A549 (cell line): ENCODE measurements at regions not wholly inside any gene's neighbourhood (a gene's known extent, or its start where the extent isn't known, plus 50 kb on each side); places are given as distances from the start of the nearest gene placed in this dataset.
"Not testable (repeated sequence)": the region's sequence is repeated elsewhere in the genome, so short reads cannot be mapped to it uniquely, and the experiment has no call there.

Source experiments
- ATAC-seq, 2 experiments: fragments of 200-7000 bp in 1 of 2; fragments of >200 bp in 1 of 2; cut with Nextera tagmentation in 1 of 2; cut with Tn5 transposase in 1 of 2; 3 replicates each; pipeline versions ENCODE4 v1.8.0 to v1.9.1; 2018 to 2020; ENCODE audit warnings: mild to moderate bottlenecking in 1 of 2, moderate library complexity in 1 of 2
- CTCF ChIA-PET: fragments of 300-600 bp; sonication (Branson Sonifier 250); formaldehyde crosslinking; extraction: SDS; loops from one replicate; lab custom pipeline; 2021; ENCODE audit warnings: antibody characterized with exemption, inconsistent platforms; lab: Yijun Ruan, JAX
- POLR2A ChIA-PET: fragments of 350-600 bp; formaldehyde crosslinking; extraction: SDS; loops from one replicate; lab custom pipeline; 2021; ENCODE audit warnings: antibody characterized with exemption, inconsistent platforms; lab: Yijun Ruan, JAX
- DNase-seq, 2 experiments: peaks; one replicate each; pipeline versions ENCODE4 v3.0.0 to v3.0.0-alpha.2; 2011 to 2016; ENCODE audit warnings: low read depth in 1 of 2, low spot score in 1 of 2
- FAIRE-seq: peaks from 2 replicates; lab custom pipeline; 2011; peaks lifted over from hg19 to GRCh38; lab: Jason Lieb, UNC
- H3K27ac ChIP-seq, 2 experiments: fragments of >200 bp; sonication (Bioruptor Twin); formaldehyde crosslinking; 3 replicates each; pipeline ENCODE4 v1.5.1; 2016 to 2017
- H3K4me1 ChIP-seq: fragments of >200 bp; sonication (Bioruptor Twin); formaldehyde crosslinking; 3 replicates; pipeline ENCODE4 v1.6.1; 2016
- H3K4me2 ChIP-seq: fragments of >200 bp; sonication (Bioruptor Twin); formaldehyde crosslinking; 3 replicates; pipeline ENCODE4 v1.6.1; 2016
- H3K4me3 ChIP-seq: fragments of >200 bp; sonication (Bioruptor Twin); formaldehyde crosslinking; 3 replicates; pipeline ENCODE4 v1.5.1; 2016
- H3K9me3 ChIP-seq: fragments of >200 bp; sonication (Bioruptor Twin); formaldehyde crosslinking; 3 replicates; pipeline ENCODE4 v1.6.1; 2016
- ATOH8 ChIP-seq: fragments of 250-450 bp; sonication (Bioruptor Pico); IDR thresholded peaks from 2 replicates; pipeline ENCODE4 v1.5.0; 2020; ENCODE audit warnings: low read depth, mild to moderate bottlenecking, moderate library complexity
- BHLHE40 ChIP-seq: IDR thresholded peaks from 2 replicates; pipeline ENCODE4 v1.6.1; 2012; ENCODE audit warnings: low read depth, low read length, inconsistent platforms
- CBX8 ChIP-seq: fragments of 200-600 bp; sonication (generic); IDR thresholded peaks from 2 replicates; pipeline ENCODE4 v1.6.1; 2016
- CHD2 ChIP-seq: fragments of 150-350 bp; IDR thresholded peaks from 2 replicates; pipeline ENCODE4 v1.6.1; 2014; ENCODE audit warnings: low read length; ENCODE audit not compliant: partially characterized antibody
- CTCF ChIP-seq: fragments of >200 bp; sonication (Bioruptor Twin); formaldehyde crosslinking; IDR thresholded peaks from 3 replicates; pipeline ENCODE4 v1.5.1; 2016
- EHF ChIP-seq: fragments of 250-450 bp; sonication (Bioruptor Pico); IDR thresholded peaks from 2 replicates; pipeline ENCODE4 v1.5.0; 2020; ENCODE audit warnings: mild to moderate bottlenecking
- ELK1 ChIP-seq: fragments of 150-350 bp; IDR thresholded peaks from 2 replicates; pipeline ENCODE4 v1.6.1; 2014; ENCODE audit warnings: low read depth, mild to moderate bottlenecking, low read length
- ESRRA ChIP-seq: fragments of 150-350 bp; IDR thresholded peaks from 2 replicates; pipeline ENCODE4 v1.6.1; 2014; ENCODE audit warnings: mild to moderate bottlenecking, low read length, borderline replicate concordance
- FOSB ChIP-seq: fragments of 250-450 bp; sonication (Bioruptor Pico); IDR thresholded peaks from 2 replicates; pipeline ENCODE4 v1.5.0; 2020; ENCODE audit warnings: mild to moderate bottlenecking, moderate library complexity
- FOSL2 ChIP-seq, 2 experiments: fragments of 450-650 bp in 1 of 2; fragments of >200 bp in 1 of 2; sonication (Bioruptor Twin) in 1 of 2; formaldehyde crosslinking; IDR thresholded peaks; 2 replicates each; pipeline versions ENCODE4 v1.5.0 to v1.6.1; 2016 to 2020; ENCODE audit warnings: mild to moderate bottlenecking in 1 of 2, moderate library complexity in 1 of 2
- FOXS1 ChIP-seq: fragments of 250-450 bp; sonication (Bioruptor Pico); IDR thresholded peaks from 2 replicates; pipeline ENCODE4 v1.5.0; 2020; ENCODE audit warnings: mild to moderate bottlenecking, moderate library complexity
- HEYL ChIP-seq: fragments of 250-450 bp; sonication (Bioruptor Pico); IDR thresholded peaks from 2 replicates; pipeline ENCODE4 v1.8.0; 2021; ENCODE audit warnings: mild to moderate bottlenecking, moderate library complexity
- HOXA7 ChIP-seq: fragments of 250-450 bp; sonication (Bioruptor Pico); IDR thresholded peaks from 2 replicates; pipeline ENCODE4 v1.5.0; 2020; ENCODE audit warnings: mild to moderate bottlenecking, moderate library complexity
- HOXB5 ChIP-seq: fragments of 250-450 bp; sonication (Bioruptor Pico); IDR thresholded peaks from 2 replicates; pipeline ENCODE4 v1.5.0; 2020; ENCODE audit warnings: mild to moderate bottlenecking, moderate library complexity
- JUNB ChIP-seq: fragments of >200 bp; sonication (Bioruptor Twin); formaldehyde crosslinking; IDR thresholded peaks from 2 replicates; pipeline ENCODE4 v1.6.1; 2016
- KDM5A ChIP-seq: fragments of 200-600 bp; sonication (generic); IDR thresholded peaks from 2 replicates; pipeline ENCODE4 v1.6.1; 2016; ENCODE audit warnings: antibody characterized with exemption, mild to moderate bottlenecking
- MAFK ChIP-seq: fragments of 450-650 bp; IDR thresholded peaks from 2 replicates; pipeline ENCODE4 v1.6.1; 2014; ENCODE audit not compliant: partially characterized antibody
- MAX ChIP-seq: IDR thresholded peaks from 2 replicates; pipeline ENCODE4 v1.6.1; 2012
- NFE2L2 ChIP-seq: fragments of 150-350 bp; conservative IDR thresholded peaks from 2 replicates; pipeline ENCODE4 v1.6.1; 2014; ENCODE audit warnings: low read length
- POLR2A ChIP-seq: IDR thresholded peaks from 2 replicates; pipeline ENCODE4 v1.6.1; 2012; ENCODE audit warnings: mild to moderate bottlenecking, low read length
- POLR2AphosphoS2 ChIP-seq: conservative IDR thresholded peaks from 2 replicates; pipeline ENCODE4 v1.6.1; 2012; ENCODE audit warnings: low read length, improper control_type of control experiment, inconsistent platforms
- RARB ChIP-seq: fragments of 250-450 bp; sonication (Bioruptor Pico); IDR thresholded peaks from 2 replicates; pipeline ENCODE4 v1.8.0; 2021; ENCODE audit warnings: mild to moderate bottlenecking, moderate library complexity
- RFX5 ChIP-seq: fragments of 450-650 bp; IDR thresholded peaks from 2 replicates; pipeline ENCODE4 v1.7.1; 2014; ENCODE audit warnings: antibody characterized with exemption, mild to moderate bottlenecking, moderate library complexity
- USF2 ChIP-seq: fragments of 450-650 bp; IDR thresholded peaks from 2 replicates; pipeline ENCODE4 v1.6.1; 2014; ENCODE audit warnings: antibody characterized with exemption
- ZC3H11A ChIP-seq: fragments of 450-650 bp; IDR thresholded peaks from 2 replicates; pipeline ENCODE4 v1.6.1; 2014; ENCODE audit warnings: antibody characterized with exemption, mild to moderate bottlenecking
- ZFP36 ChIP-seq: fragments of 450-650 bp; IDR thresholded peaks from 2 replicates; pipeline ENCODE4 v1.6.1; 2014; ENCODE audit warnings: borderline replicate concordance; ENCODE audit not compliant: partially characterized antibody
- WGBS: methylation state at CpG from one replicate; pipeline ENCODE4 v1.1.6; 2017; ENCODE audit errors: missing lambda C conversion rate; 5-methylcytosine and 5-hydroxymethylcytosine counted together

GRCh38 chr9:86573886-86574285 is 219.7 kb upstream of the TUT7 start:
- FAIRE-seq (no peak), ATAC-seq (no peak), DNase-seq (no peak)
- Histone ChIP-seq H3K4me3 (no peak overlapping the region), H3K4me1 (no peaks in the 10 kb centered on the region), H3K4me2 (no peak overlapping the region), H3K27ac (no peak overlapping the region), H3K9me3 (no peaks in the 10 kb centered on the region)
- TF ChIP-seq FOXS1 (CRISPR knock-in tag) (no peak), RFX5 (no peak), POLR2AphosphoS2 (no peak), KDM5A (no peak), CHD2 (no peak), HEYL (CRISPR knock-in tag) (no peak), EHF (CRISPR knock-in tag) (no peak), ATOH8 (no peak), MAFK (no peak), CBX8 (no peak), RARB (CRISPR knock-in tag) (no peak), HOXB5 (no peak), USF2 (no peak), NFE2L2 (no peak), FOSB (no peak)
- 0% methylated on average over 2 of the region's 2 CpGs for WGBS
- CTCF ChIA-PET: interaction anchor here (1.2 to 1.4 kb wide), 2 partner anchors 16 to 28 kb away, joined by 3 read pairs; no protein-coding TSS in a partner anchor
- POLR2A ChIA-PET: no interaction called here

GRCh38 chr9:86572904-86573303 is 218.7 kb upstream of the TUT7 start:
- no peak overlapping the region for H3K27ac ChIP-seq
- TF ChIP-seq ZC3H11A (no peak), RARB (CRISPR knock-in tag) (no peak), ESRRA (no peak), RFX5 (no peak), MAFK (no peak)
- DNase-seq (no peak), FAIRE-seq (no peak), ATAC-seq (no peak)
- no peaks in the 10 kb centered on the region for H3K9me3 ChIP-seq
- ChIA-PET CTCF (interaction anchor here (1.2 to 1.4 kb wide), 2 partner anchors 17 to 27 kb away, joined by 3 read pairs; no protein-coding TSS in a partner anchor), POLR2A (no interaction called here)
- H3K4me1 ChIP-seq: no peaks in the 10 kb centered on the region
- no peak overlapping the region for H3K4me2 ChIP-seq
- no peak overlapping the region for H3K4me3 ChIP-seq

GRCh38 chr9:86565603-86566002 is 211.4 kb upstream of the TUT7 start:
- DNase-seq, H3K27ac ChIP-seq, H3K4me1 ChIP-seq, ATAC-seq, FAIRE-seq, H3K4me2 ChIP-seq, H3K9me3 ChIP-seq, H3K4me3 ChIP-seq, CTCF ChIA-PET: not testable (repeated sequence)
- POLR2A ChIA-PET: interaction anchor here (0.7 kb wide), 1 partner anchor 158 kb away, joined by 3 read pairs; no protein-coding TSS in a partner anchor
- 1% methylated on average over 2 of the region's 2 CpGs for whole genome bisulfite sequencing

GRCh38 chr9:86563936-86564335 is 209.7 kb upstream of the TUT7 start:
- FAIRE-seq (no peak), DNase-seq (no peak), ATAC-seq (no peak)
- no peak overlapping the region for H3K4me2 ChIP-seq
- H3K9me3 ChIP-seq: 0 out of 3 replicates have a peak, but pooled peaks cover 7% of the 10 kb centered on the region
- H3K4me1 ChIP-seq: no peaks in the 10 kb centered on the region
- no peak overlapping the region for H3K4me3 ChIP-seq
- TF ChIP-seq BHLHE40 (no peak), HOXA7 (CRISPR knock-in tag) (no peak), ATOH8 (no peak), FOSL2 (IDR thresholded peaks at IDR 0.05) (no peak), FOSL2 (CRISPR knock-in tag; IDR thresholded peaks at IDR 0.05) (no peak), JUNB (no peak), ZC3H11A (no peak), ZFP36 (no peak), MAX (no peak), CBX8 (no peak), CTCF (no peak), POLR2A (no peak), ELK1 (no peak)
- no peak overlapping the region for H3K27ac ChIP-seq
- ChIA-PET CTCF (no interaction called here), POLR2A (no interaction called here)
- WGBS: 63% methylated on average over 5 of the region's 5 CpGs
